HG03108 (cell line): ENCODE measurements at regions not wholly inside any gene's neighbourhood (a gene's known extent, or its start where the extent isn't known, plus 50 kb on each side); places are given as distances from the start of the nearest gene placed in this dataset.
"Not testable (repeated sequence)": the region's sequence is repeated elsewhere in the genome, so short reads cannot be mapped to it uniquely, and the experiment has no call there.

Experiments used
- ATAC-seq: cut with Tn5 transposase; IDR thresholded peaks from one replicate; pipeline ENCODE4 v1.9.1; 2021; ENCODE audit warnings: moderate library complexity; ENCODE audit not compliant: unreplicated experiment

DNA sequence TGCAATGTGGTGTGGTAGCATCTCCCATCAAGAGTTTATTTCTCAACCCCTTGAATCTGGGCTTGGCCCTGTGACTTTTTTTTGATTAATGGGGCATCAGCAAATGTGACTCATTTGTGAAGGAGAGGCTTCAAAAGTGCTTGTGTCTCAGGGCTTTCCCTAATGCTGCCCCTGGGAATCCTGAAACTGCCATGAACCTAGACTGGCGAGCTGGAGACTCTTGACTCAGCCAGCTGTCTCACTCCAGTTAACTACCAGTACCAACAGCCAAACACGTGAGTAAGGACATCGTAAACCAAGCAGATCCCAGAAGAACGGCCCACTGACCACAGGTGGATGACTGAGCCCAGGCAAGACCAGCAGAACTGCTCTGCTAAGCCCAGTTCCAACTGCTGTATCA, 72.8 kb upstream of the ADTRP start:
- no peak for ATAC-seq

GRCh38 chr6:11848852-11849731, 70.5 kb upstream of the ADTRP start:
- no peak for ATAC-seq

DNA sequence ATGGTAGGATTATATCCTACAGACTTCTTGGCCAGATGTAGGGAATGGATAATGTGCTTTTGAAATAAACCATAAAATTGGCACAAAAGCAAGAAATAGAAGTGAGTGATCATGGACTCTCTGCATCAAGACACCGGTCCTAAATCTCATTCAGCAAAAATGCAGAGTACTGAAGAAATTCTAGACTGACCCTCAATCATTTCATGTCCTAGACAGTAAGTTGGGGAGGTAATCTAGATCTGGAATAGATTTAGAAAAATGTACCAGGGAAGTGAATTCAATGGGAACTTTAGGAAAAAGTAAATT, 69.7 kb upstream of the ADTRP start:
- ATAC-seq: no peak

DNA sequence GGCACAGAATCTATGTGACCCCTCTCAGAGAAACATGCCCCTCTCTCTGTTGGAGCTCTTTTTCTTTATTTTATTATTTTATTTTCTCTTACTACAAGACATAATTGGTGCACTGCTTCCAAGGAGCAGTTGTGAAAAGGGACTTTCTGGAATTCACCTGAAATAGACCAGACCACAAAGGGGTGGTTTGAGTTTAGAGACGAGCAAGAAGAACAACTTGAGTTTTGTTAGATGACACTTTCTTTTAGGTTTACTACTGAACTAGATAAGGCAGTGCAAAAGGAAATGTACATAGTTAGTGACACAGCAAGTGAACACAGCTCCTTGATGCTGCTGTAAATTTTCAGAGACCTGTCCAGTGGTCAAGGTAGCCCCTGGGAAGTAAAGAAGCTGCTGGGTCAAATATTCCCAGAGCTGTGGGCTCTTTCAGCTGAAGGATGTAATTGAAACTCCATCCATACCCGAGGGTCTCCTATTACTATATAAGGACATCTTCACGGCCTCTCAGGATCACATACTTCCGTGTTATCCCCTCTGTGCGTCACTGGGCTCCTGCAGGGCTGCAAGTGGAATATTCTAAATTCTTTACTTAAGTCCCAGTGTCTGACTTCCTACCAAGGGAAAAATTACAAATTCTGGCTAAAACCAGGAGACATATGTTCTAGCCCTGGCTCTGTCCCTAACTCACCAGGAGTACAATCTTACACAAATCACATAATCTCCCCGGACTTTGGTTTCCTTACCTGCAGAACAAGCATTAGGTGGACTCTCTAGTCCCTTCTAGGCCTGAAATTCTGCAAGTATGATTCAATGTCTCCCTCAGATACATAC, 69.1 kb upstream of the ADTRP start:
- no peak for ATAC-seq

GRCh38 chr6:11847068-11847467, 68.5 kb upstream of the ADTRP start:
- ATAC-seq: not testable (repeated sequence)

GRCh38 chr6:11845664-11846577, 67.3 kb upstream of the ADTRP start:
- no peak for ATAC-seq

DNA sequence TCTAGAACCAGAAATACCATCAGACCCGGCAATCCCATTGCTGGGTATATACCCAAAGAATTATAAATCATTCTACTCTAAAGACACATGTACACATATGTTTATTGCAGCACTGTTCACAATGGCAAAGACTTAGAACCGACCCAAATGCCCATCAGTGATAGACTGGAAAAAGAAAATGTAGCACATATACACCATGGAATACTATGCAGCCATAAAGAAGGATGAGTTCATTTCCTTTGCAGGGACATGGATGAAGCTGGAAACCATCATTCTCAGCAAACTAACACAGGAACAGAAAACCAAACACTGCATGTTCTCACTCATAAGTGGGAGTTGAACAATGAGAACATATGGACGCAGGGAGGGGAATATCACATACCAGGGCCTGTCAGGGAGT, 64.2 kb upstream of the ADTRP start:
- not testable (repeated sequence) for ATAC-seq

DNA sequence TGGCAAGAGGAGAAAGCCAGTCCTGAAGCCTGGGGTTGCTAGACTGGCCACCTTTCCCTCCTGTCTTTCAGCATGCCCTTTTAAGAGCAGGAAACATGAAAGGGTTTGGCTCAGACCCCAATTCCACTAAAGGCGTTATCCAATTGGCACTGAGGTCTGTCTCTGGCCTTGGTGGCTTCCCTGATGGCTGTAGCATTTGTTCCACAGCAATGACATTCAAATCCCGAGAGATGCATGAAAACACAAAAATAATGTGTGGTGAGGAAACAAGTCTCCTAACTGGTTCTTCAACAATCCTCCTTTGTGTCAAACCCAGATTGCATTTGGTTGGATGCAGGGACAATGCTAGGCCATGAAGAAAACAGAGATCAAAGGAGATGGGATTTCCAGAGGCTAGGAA, 56.5 kb upstream of the ADTRP start:
- no peak for ATAC-seq

GRCh38 chr6:11833626-11834592, 55.3 kb upstream of the ADTRP start:
- peak; percentile 76 for ATAC-seq

DNA sequence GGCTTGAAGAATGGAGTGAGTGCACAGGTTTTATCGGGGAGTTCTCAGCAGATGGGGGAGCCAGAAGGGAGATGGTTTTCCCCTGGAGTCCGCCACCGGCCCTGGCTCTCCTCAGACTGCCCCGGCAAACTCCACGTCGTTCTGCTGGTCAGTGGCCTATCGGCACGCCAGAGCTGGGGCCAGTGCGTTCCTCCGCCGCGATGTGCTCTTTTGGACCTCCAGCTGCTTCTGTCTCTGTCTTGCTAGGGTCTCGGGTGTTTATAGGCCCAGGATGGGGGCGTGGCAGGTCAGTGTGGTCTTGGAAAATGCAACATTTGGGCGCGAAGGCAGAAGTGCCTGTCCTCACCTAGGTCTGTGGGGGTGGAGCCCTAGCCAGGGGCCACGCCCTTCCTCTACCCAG, 53.0 kb upstream of the ADTRP start:
- no peak for ATAC-seq

GRCh38 chr6:11830520-11830919, 51.9 kb upstream of the ADTRP start:
- ATAC-seq: no peak

GRCh38 chr6:11830105-11830504, 51.5 kb upstream of the ADTRP start:
- no peak for ATAC-seq

DNA sequence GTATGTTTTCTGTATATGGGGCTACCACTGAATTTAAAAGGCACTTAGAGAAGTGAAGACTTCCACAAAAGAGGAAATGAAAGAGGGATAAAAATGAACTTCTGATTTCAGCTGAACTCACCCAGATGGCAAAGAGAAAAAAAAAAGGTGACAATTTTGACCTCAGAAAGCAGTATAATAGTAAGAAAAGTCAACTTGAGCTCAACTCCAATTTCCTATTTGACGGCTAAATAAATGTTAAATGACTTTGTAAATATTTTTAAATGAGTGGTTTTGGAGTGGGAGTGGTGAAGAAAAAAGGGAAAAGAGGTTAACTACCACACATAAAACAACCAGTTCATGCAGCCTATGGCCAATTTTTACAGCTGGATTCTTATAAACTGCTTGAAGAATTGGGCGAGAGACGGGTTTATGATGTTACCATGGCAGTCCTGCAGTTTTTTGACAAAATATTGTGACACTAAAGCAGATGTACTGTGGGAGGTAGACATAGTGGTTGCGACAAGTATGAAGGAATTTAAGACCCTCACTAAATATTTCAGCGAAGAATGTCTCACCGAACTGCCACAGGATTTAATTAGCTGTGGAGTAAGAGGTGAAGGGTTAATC, 49.8 kb upstream of the ADTRP start:
- ATAC-seq: no peak
